Brain microvascular endothelial cell (primary cell): ENCODE measurements at regions not wholly inside any gene's neighbourhood (a gene's known extent, or its start where the extent isn't known, plus 50 kb on each side); places are given as distances from the start of the nearest gene placed in this dataset.
"Not testable (repeated sequence)": the region's sequence is repeated elsewhere in the genome, so short reads cannot be mapped to it uniquely, and the experiment has no call there.

Source experiments
- DNase-seq: peaks from one replicate; pipeline ENCODE4 v3.0.0-alpha.2; 2020
- H3K27ac ChIP-seq: fragments of 250-450 bp; sonication (Bioruptor Pico); 2 replicates; pipeline ENCODE4 v1.5.1; 2020; ENCODE audit warnings: mild to moderate bottlenecking, moderate library complexity
- H3K27me3 ChIP-seq: fragments of 250-450 bp; sonication (Bioruptor Pico); replicated peaks from 2 replicates; pipeline ENCODE4 v1.5.1; 2020; ENCODE audit warnings: mild to moderate bottlenecking
- H3K36me3 ChIP-seq: fragments of 250-450 bp; sonication (Bioruptor Pico); replicated peaks from 2 replicates; pipeline ENCODE4 v1.5.1; 2020; ENCODE audit warnings: mild to moderate bottlenecking
- H3K4me3 ChIP-seq: 2 replicates; pipeline ENCODE4 v1.5.1; 2011; ENCODE audit warnings: low read depth, mild to moderate bottlenecking, control low read depth, low read length, moderate library complexity
- CTCF ChIP-seq: IDR thresholded peaks from 2 replicates; pipeline ENCODE4 v1.5.1; 2011; ENCODE audit warnings: low read depth, mild to moderate bottlenecking, moderate library complexity, low read length, control low read depth, inconsistent platforms; ENCODE audit errors: missing control alignments
- in situ Hi-C: cut with HindIII; loops from 2 replicates; pipeline ENCODE4 v1.10.0; 2017; ENCODE audit warnings: low sequenced_read_pairs, low pct_ligation_motif_present

GRCh38 chr12:4829161-4829792 is 80.4 kb upstream of the KCNA1 start:
- no peak for TF ChIP-seq CTCF
- H3K36me3 ChIP-seq = no peaks in the 10 kb centered on the region
- in situ Hi-C loops = no loop called here
- H3K27me3 ChIP-seq = no peaks in the 10 kb centered on the region
- no peak overlapping the region for H3K27ac ChIP-seq
- DNase-seq = no peak
- H3K4me3 ChIP-seq = no peak overlapping the region

DNA sequence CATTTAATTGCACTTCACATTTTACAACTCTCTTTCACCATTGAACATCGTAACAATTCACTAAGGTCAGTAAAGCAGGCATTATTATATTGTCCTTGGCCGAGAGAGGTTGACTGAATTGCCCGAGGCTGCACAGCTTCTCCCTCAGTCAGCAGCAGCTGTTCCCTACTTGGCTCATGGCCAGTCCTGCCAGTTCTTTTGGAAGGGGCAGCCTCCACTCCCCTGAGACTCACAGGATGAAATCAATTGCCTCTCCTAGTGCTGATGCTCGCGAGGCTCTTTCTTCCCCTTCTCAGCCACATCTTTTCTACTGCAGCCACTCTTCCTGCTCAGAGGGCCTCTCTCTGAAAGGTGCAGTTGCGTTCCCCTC is 79.9 kb upstream of the KCNA1 start:
- no peak for TF ChIP-seq CTCF
- no peak for DNase-seq
- Histone ChIP-seq H3K27ac (no peak overlapping the region), H3K36me3 (no peaks in the 10 kb centered on the region), H3K4me3 (no peak overlapping the region), H3K27me3 (no peaks in the 10 kb centered on the region)
- in situ Hi-C loops = no loop called here

- in situ Hi-C loops = no loop called here
- no peak for TF ChIP-seq CTCF
- Histone ChIP-seq H3K36me3 (no peaks in the 10 kb centered on the region), H3K4me3 (no peak overlapping the region), H3K27me3 (no peaks in the 10 kb centered on the region), H3K27ac (no peak overlapping the region)
- no peak for DNase-seq
Observed at GRCh38 chr12:4830556-4831210, 79.0 kb upstream of the KCNA1 start.

DNA sequence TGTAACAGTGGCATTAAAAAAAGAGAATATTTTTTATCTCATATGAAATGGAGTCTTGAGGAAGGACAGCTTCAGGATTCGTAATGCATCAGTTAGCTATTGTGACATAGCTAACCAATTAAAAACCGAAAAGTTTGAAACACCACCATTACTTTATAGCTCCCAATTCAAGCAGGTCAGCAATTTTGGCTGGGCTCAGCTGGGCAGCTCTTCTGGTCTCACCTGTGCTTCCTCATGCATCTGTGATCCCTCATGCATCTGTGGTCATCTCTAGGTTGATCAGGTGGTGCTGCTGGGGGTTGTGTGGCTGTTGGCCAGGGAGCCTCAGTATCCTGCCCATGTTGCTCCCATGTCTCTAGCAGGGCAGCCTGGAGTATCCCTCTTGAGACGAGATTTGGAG is 76.7 kb upstream of the KCNA1 start:
- Histone ChIP-seq H3K36me3 (no peaks in the 10 kb centered on the region), H3K27ac (no peak overlapping the region), H3K27me3 (no peaks in the 10 kb centered on the region), H3K4me3 (no peak overlapping the region)
- in situ Hi-C loops = no loop called here
- no peak for DNase-seq
- TF ChIP-seq CTCF = no peak

DNA sequence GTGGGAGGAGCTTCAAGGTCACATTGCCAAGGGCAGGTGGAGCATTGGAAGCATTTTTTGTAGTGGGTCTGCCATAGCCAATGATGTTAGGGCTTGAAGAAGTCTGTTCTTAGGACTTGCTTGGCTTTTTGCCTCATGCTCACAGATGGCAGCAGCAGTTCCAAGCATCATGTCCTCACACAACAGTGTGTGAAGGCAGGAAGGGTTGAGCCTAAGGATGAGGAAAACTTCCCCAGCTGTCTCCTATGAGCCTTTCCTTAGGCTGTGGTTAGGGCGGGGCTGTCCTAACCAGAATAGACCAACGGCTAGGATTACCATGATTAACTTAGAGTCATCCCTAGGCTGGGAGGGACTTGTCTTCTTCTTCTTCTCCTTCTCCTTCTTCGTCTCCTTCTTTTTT is 76.2 kb upstream of the KCNA1 start:
- Histone ChIP-seq H3K4me3 (no peak overlapping the region), H3K27me3 (no peaks in the 10 kb centered on the region), H3K27ac (no peak overlapping the region), H3K36me3 (no peaks in the 10 kb centered on the region)
- TF ChIP-seq CTCF = no peak
- in situ Hi-C loops = no loop called here
- no peak for DNase-seq

GRCh38 chr12:4842401-4842800 is 67.3 kb upstream of the KCNA1 start:
- in situ Hi-C loops, H3K27ac ChIP-seq, H3K36me3 ChIP-seq, H3K4me3 ChIP-seq, DNase-seq, H3K27me3 ChIP-seq: not testable (repeated sequence)
